Germinal center (tissue), 1 donor: ENCODE measurements at regions not wholly inside any gene's neighbourhood (a gene's known extent, or its start where the extent isn't known, plus 50 kb on each side); places are given as distances from the start of the nearest gene placed in this dataset.

Experiments
- DNase-seq: peaks from one replicate; pipeline ENCODE4 v3.0.0; 2012; ENCODE audit warnings: mixed read lengths, low spot score

- no peak for DNase-seq
These were observed 239.2 kb downstream of the CMPK2 start for GRCh38 chr2:6626401-6627012.

GRCh38 chr2:6627316-6627715 is 238.4 kb downstream of the CMPK2 start:
- no peak for DNase-seq

GRCh38 chr2:6630209-6630608 is 235.5 kb downstream of the CMPK2 start:
- no peak for DNase-seq

GRCh38 chr2:6635296-6635695 is 230.4 kb downstream of the CMPK2 start:
- DNase-seq: no peak

GRCh38 chr2:6637330-6637729 is 228.4 kb downstream of the CMPK2 start:
- DNase-seq: no peak

GRCh38 chr2:6639929-6640620 is 225.6 kb downstream of the CMPK2 start:
- no peak for DNase-seq

GRCh38 chr2:6640621-6641015 is 225.1 kb downstream of the CMPK2 start:
- DNase-seq: no peak

GRCh38 chr2:6641956-6642355 is 223.8 kb downstream of the CMPK2 start:
- no peak for DNase-seq

GRCh38 chr2:6644261-6644660 is 221.4 kb downstream of the CMPK2 start:
- DNase-seq: no peak

- DNase-seq: no peak
These were observed 220.7 kb downstream of the CMPK2 start for GRCh38 chr2:6645004-6645403.

GRCh38 chr2:6645672-6646071 is 220.0 kb downstream of the CMPK2 start:
- no peak for DNase-seq

GRCh38 chr2:6647046-6647445 is 218.7 kb downstream of the CMPK2 start:
- no peak for DNase-seq

- no peak for DNase-seq
These were observed 217.0 kb downstream of the CMPK2 start for GRCh38 chr2:6648596-6649247.

GRCh38 chr2:6650311-6650710 is 215.4 kb downstream of the CMPK2 start:
- DNase-seq: no peak

GRCh38 chr2:6652251-6652650 is 213.5 kb downstream of the CMPK2 start:
- DNase-seq: no peak

GRCh38 chr2:6653281-6653750 is 212.4 kb downstream of the CMPK2 start:
- DNase-seq: no peak

- DNase-seq: no peak
These were observed 211.4 kb downstream of the CMPK2 start for GRCh38 chr2:6654279-6654678.

- no peak for DNase-seq
These were observed 209.1 kb downstream of the CMPK2 start for GRCh38 chr2:6656633-6657032.

GRCh38 chr2:6657136-6657535 is 208.6 kb downstream of the CMPK2 start:
- no peak for DNase-seq

GRCh38 chr2:6657855-6658254 is 207.9 kb downstream of the CMPK2 start:
- no peak for DNase-seq

GRCh38 chr2:6664332-6665061 is 201.2 kb downstream of the CMPK2 start:
- no peak for DNase-seq
